ENCODE measurements at regions not wholly inside any gene's neighbourhood (a gene's known extent, or its start where the extent isn't known, plus 50 kb on each side); places are given as distances from the start of the nearest gene placed in this dataset.

GRCh38 chr16:51210087-51210486, 59.0 kb upstream of the SALL1 start:
- no peak for DNase-seq

- no peak for DNase-seq
These were observed 50.5 kb upstream of the SALL1 start for GRCh38 chr16:51201604-51202003.

Measured in activated CD4-positive, alpha-beta T cell treated with anti-CD3 and anti-CD28 coated beads, Interleukin-2, amount 50 U/mL, for 48 hours (primary cell).